Stomach (tissue), 4 donors: ENCODE measurements at regions not wholly inside any gene's neighbourhood (a gene's known extent, or its start where the extent isn't known, plus 50 kb on each side); places are given as distances from the start of the nearest gene placed in this dataset.

Experiments
- CTCF ChIP-seq, 7 experiments: fragments of 450-650 bp in 4 of 7; fragments of 200-600 bp in 3 of 7; sonication (generic) in 3 of 7; IDR thresholded peaks; one replicate each; pipeline ENCODE4 v1.5.1; 2016 to 2019; ENCODE audit warnings: antibody characterized with exemption in 7 of 7, control low read depth in 2 of 7, mild to moderate bottlenecking in 1 of 7
- EP300 ChIP-seq: sonication (generic); formaldehyde crosslinking; IDR thresholded peaks from one replicate; pipeline ENCODE4 v1.6.1; 2017; ENCODE audit warnings: antibody characterized with exemption
- POLR2A ChIP-seq, 4 donors: fragments of 450-650 bp; IDR thresholded peaks; one replicate each; pipeline ENCODE4 v1.6.1; 2016; ENCODE audit warnings: antibody characterized with exemption in 4 of 4, control low read depth in 2 of 4, mild to moderate bottlenecking in 1 of 4, moderate library complexity in 1 of 4
- POLR2AphosphoS5 ChIP-seq, 3 donors: sonication (generic); formaldehyde crosslinking; IDR thresholded peaks; one replicate each; pipeline ENCODE4 v1.6.1; 2016; ENCODE audit warnings: antibody characterized with exemption in 3 of 3

- TF ChIP-seq CTCF (IDR thresholded peaks at IDR 0.05) (no peak), POLR2A (IDR thresholded peaks at IDR 0.05) (no peak), POLR2AphosphoS5 (IDR thresholded peaks at IDR 0.05) (no peak), EP300 (no peak)
These were observed 74.7 kb upstream of the CNTN4 start for GRCh38 chr3:2023959-2024358.
